AG04449 (cell line): ENCODE measurements at regions not wholly inside any gene's neighbourhood (a gene's known extent, or its start where the extent isn't known, plus 50 kb on each side); places are given as distances from the start of the nearest gene placed in this dataset.

ENCODE experiments used
- CTCF ChIA-PET: fragments of 350-600 bp; formaldehyde crosslinking; extraction: SDS; loops from one replicate; lab custom pipeline; 2021; ENCODE audit warnings: antibody characterized with exemption; lab: Yijun Ruan, JAX
- POLR2A ChIA-PET: fragments of 400-600, 350-600 bp; formaldehyde crosslinking; extraction: SDS; loops from one replicate; lab custom pipeline; 2020; ENCODE audit warnings: antibody characterized with exemption, inconsistent platforms; lab: Yijun Ruan, JAX
- DNase-seq: peaks from one replicate; pipeline ENCODE4 v3.0.0-alpha.2; 2010; ENCODE audit warnings: low read depth, low spot score
- H3K4me3 ChIP-seq: 2 replicates; pipeline ENCODE4 v1.5.1; 2011; ENCODE audit warnings: low read depth, mild to moderate bottlenecking, control low read depth, low read length
- CTCF ChIP-seq: IDR thresholded peaks from one replicate; pipeline ENCODE4 v1.5.1; 2011; ENCODE audit warnings: mild to moderate bottlenecking, moderate library complexity, low read length, control low read depth, inconsistent platforms; ENCODE audit not compliant: insufficient read depth; ENCODE audit errors: missing control alignments

GRCh38 chr2:60400462-60401246 is 152.8 kb downstream of the BCL11A start:
- POLR2A ChIA-PET, result no interaction called here
- no peak for TF ChIP-seq CTCF
- CTCF ChIA-PET, result no interaction called here

GRCh38 chr2:60394463-60394862 is 159.0 kb downstream of the BCL11A start:
- no peak overlapping the region for H3K4me3 ChIP-seq
- TF ChIP-seq CTCF, result no peak
- DNase-seq, result no peak
- ChIA-PET POLR2A (no interaction called here), CTCF (no interaction called here)

More at GRCh38 chr2:60400462-60401246, 152.8 kb downstream of the BCL11A start:
- no peak for DNase-seq
- H3K4me3 ChIP-seq, result no peak overlapping the region

GRCh38 chr2:60391649-60392375 is 161.6 kb downstream of the BCL11A start:
- CTCF ChIA-PET, result no interaction called here
- no peak overlapping the region for H3K4me3 ChIP-seq
- POLR2A ChIA-PET, result no interaction called here
- DNase-seq, result no peak
- no peak for TF ChIP-seq CTCF

GRCh38 chr2:60391230-60391629 is 162.2 kb downstream of the BCL11A start:
- TF ChIP-seq CTCF, result no peak
- no peak for DNase-seq
- CTCF ChIA-PET, result no interaction called here
- POLR2A ChIA-PET, result no interaction called here
- no peak overlapping the region for H3K4me3 ChIP-seq

- H3K4me3 ChIP-seq, result no peak overlapping the region
- TF ChIP-seq CTCF, result no peak
- ChIA-PET CTCF (no interaction called here), POLR2A (interaction anchor here (0.6 kb wide), 1 partner anchor 21 kb away, joined by 4 read pairs; no protein-coding TSS in a partner anchor)
- DNase-seq, result no peak
Measured at GRCh38 chr2:60386436-60386835, 167.0 kb downstream of the BCL11A start.

GRCh38 chr2:60385648-60386047 is 167.8 kb downstream of the BCL11A start:
- peak; percentile 29 for DNase-seq
- ChIA-PET CTCF (interaction anchor here (0.6 kb wide), 1 partner anchor 42 kb away, joined by 3 read pairs; no protein-coding TSS in a partner anchor), POLR2A (interaction anchor here (0.6 kb wide), 1 partner anchor 22 kb away, joined by 4 read pairs; no protein-coding TSS in a partner anchor)
- no peak for TF ChIP-seq CTCF
- H3K4me3 ChIP-seq, result no peak overlapping the region
